Bronchial epithelial cell (primary cell): ENCODE measurements at regions not wholly inside any gene's neighbourhood (a gene's known extent, or its start where the extent isn't known, plus 50 kb on each side); places are given as distances from the start of the nearest gene placed in this dataset.
"Not testable (repeated sequence)": the region's sequence is repeated elsewhere in the genome, so short reads cannot be mapped to it uniquely, and the experiment has no call there.

Experiments used
- DNase-seq: peaks from one replicate; pipeline ENCODE4 v3.0.0-alpha.2; 2010; ENCODE audit warnings: low read depth
- FAIRE-seq: peaks from 2 replicates; lab custom pipeline; 2011; peaks lifted over from hg19 to GRCh38; lab: Jason Lieb, UNC
- H3K27me3 ChIP-seq: 2 replicates; pipeline ENCODE4 v1.5.1; 2011; ENCODE audit warnings: low read length; ENCODE audit not compliant: control insufficient read depth, insufficient read depth
- H3K36me3 ChIP-seq: 2 replicates; pipeline ENCODE4 v1.5.1; 2011; ENCODE audit warnings: low read length; ENCODE audit not compliant: control insufficient read depth, insufficient read depth
- H3K4me3 ChIP-seq: 2 replicates; pipeline ENCODE4 v1.5.1; 2011; ENCODE audit warnings: mild to moderate bottlenecking, low read depth, low read length, control low read depth
- CTCF ChIP-seq: IDR thresholded peaks from 2 replicates; pipeline ENCODE4 v1.5.1; 2011; ENCODE audit warnings: mild to moderate bottlenecking, moderate library complexity, low read length, control low read depth, inconsistent platforms; ENCODE audit not compliant: insufficient read depth, severe bottlenecking

- TF ChIP-seq CTCF: no peak
- peaks cover 6% of the 10 kb centered on the region for H3K27me3 ChIP-seq
- FAIRE-seq (no peak), DNase-seq (no peak)
- no peak overlapping the region for H3K4me3 ChIP-seq
- H3K36me3 ChIP-seq: no peaks in the 10 kb centered on the region
Observed at GRCh38 chr7:73918926-73919693, 58.2 kb downstream of the TMEM270 start.

GRCh38 chr7:73919694-73920375 is 58.9 kb downstream of the TMEM270 start:
- peaks cover 6% of the 10 kb centered on the region for H3K27me3 ChIP-seq
- DNase-seq (no peak), FAIRE-seq (no peak)
- no peak for TF ChIP-seq CTCF
- no peak overlapping the region for H3K4me3 ChIP-seq
- H3K36me3 ChIP-seq: no peaks in the 10 kb centered on the region

GRCh38 chr7:73920406-73921134 is 59.6 kb downstream of the TMEM270 start:
- no peaks in the 10 kb centered on the region for H3K36me3 ChIP-seq
- peaks cover 4% of the 10 kb centered on the region for H3K27me3 ChIP-seq
- DNase-seq: no peak
- TF ChIP-seq CTCF: no peak
- H3K4me3 ChIP-seq: no peak overlapping the region
- FAIRE-seq: no peak

GRCh38 chr7:73921623-73922528 is 60.9 kb downstream of the TMEM270 start:
- peaks cover 4% of the 10 kb centered on the region for H3K27me3 ChIP-seq
- no peak for TF ChIP-seq CTCF
- no peaks in the 10 kb centered on the region for H3K36me3 ChIP-seq
- no peak for FAIRE-seq
- DNase-seq: no peak
- no peak overlapping the region for H3K4me3 ChIP-seq

- not testable (repeated sequence) for FAIRE-seq, H3K27me3 ChIP-seq, H3K36me3 ChIP-seq
Observed at GRCh38 chr7:73928644-73929043, 67.7 kb downstream of the TMEM270 start.

More at GRCh38 chr7:73928644-73929043, 67.7 kb downstream of the TMEM270 start:
- DNase-seq, H3K4me3 ChIP-seq: not testable (repeated sequence)
